ENCODE measurements at regions not wholly inside any gene's neighbourhood (a gene's known extent, or its start where the extent isn't known, plus 50 kb on each side); places are given as distances from the start of the nearest gene placed in this dataset.
"Not testable (repeated sequence)": the region's sequence is repeated elsewhere in the genome, so short reads cannot be mapped to it uniquely, and the experiment has no call there.

DNA sequence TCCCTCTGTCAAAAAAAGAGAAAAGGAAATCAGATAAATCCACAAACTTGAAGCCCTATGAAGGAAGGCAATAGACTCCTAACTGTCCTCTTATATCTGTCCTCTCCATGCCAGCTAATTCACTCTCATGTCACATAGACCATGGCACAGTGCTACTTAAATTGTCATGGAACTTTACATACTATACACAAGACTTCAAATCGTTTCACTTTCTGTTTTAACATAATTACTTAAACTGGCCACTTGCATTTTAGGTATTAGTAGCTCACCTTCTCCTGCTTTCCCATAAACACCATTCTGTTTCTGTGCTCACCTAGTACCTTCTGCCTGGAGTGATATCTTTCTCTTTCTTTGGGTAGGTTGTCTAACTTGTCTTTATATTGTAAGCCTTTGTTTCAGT, 816.7 kb upstream of the KIF2B start:
- no peak for DNase-seq (ENCODE audit: low read depth)
- no peak overlapping the region for H3K4me3 ChIP-seq (ENCODE audit: low read depth, low read length)

DNA sequence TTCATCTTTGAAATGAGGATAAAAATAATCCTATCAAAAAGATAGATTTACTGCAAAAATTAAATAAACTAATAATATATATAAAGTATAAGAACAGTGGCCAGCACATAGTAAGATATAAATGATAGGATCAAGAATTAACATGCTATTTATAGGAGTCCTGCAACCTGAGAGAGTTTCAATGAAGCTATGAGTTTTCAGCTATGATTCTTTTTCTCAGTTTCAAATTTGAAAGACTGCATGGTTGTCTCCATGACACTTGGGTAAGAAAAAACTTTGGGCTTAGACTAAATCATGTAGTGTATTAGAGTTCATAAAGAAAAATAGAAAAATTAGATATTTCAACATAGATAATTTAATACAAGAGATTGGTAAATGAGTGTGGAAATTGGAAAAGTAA, 817.8 kb upstream of the KIF2B start:
- no peak for DNase-seq (ENCODE audit: low read depth)
- H3K4me3 ChIP-seq (ENCODE audit: low read depth, low read length): no peak overlapping the region

- DNase-seq (ENCODE audit: low read depth): no peak
- no peak overlapping the region for H3K4me3 ChIP-seq (ENCODE audit: low read depth, low read length)
These were observed 826.8 kb upstream of the KIF2B start for GRCh38 chr17:52995881-52996280.

DNA sequence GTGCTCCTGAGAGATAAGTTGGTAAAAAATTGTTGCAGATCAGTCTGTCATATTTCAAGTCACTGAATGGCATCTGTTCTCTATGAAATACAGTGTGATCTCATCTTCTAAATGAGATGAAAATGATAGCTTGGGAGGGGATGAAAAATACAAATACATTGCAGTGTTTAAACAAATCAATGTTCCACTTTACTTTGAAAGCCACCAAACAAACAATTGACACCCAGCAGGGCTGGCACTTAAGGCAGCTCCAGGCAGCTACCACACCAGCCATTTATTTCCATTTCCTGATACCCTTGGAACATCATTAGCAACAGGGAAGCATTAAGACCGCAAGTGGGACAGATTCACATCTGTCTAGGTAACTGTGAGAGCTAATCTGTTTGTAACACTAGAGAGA, 827.6 kb upstream of the KIF2B start:
- H3K4me3 ChIP-seq (ENCODE audit: low read depth, low read length): no peak overlapping the region
- DNase-seq (ENCODE audit: low read depth): no peak

DNA sequence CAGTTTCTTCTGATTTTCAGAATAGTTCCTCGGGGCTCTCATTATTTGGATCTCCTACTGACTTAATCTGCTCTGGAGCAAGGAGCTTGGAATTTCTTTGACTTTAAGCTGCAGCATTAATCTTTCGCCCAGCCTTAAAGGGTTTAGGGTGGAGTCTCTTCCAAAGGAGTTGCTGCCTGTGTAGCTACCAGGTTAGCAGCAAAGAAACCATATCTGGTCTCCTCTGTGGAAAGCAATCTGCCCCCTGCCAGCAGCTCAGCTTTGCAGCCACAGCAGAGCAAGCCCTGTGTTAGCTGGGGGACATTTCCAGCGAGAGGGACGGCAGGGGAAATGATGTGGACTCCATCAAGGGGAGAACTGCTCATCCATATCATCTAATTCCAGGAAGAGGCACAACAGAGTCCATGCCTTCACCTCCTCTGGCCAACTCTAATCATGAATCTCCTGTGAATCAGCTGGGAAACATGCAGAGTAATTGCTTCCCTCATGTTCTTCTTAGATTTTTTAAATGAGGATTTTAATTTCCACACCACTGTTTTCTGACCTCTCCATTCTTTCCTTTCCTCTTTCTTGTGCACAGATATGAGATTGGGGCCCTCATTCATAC, 827.6 kb upstream of the CA10 start:
- DNase-seq (ENCODE audit: low read depth): no peak
- no peak overlapping the region for H3K4me3 ChIP-seq (ENCODE audit: low read depth, low read length)

GRCh38 chr17:52982331-52982730, 823.8 kb upstream of the CA10 start:
- no peak for DNase-seq (ENCODE audit: low read depth)
- no peak overlapping the region for H3K4me3 ChIP-seq (ENCODE audit: low read depth, low read length)

- DNase-seq (ENCODE audit: low read depth): no peak
- H3K4me3 ChIP-seq (ENCODE audit: low read depth, low read length): no peak overlapping the region
These were observed 821.4 kb upstream of the CA10 start for GRCh38 chr17:52979921-52980320.

GRCh38 chr17:52965856-52966255, 807.3 kb upstream of the CA10 start:
- no peak overlapping the region for H3K4me3 ChIP-seq (ENCODE audit: low read depth, low read length)
- DNase-seq (ENCODE audit: low read depth): no peak

GRCh38 chr17:52961751-52962150, 803.2 kb upstream of the CA10 start:
- DNase-seq (ENCODE audit: low read depth); H3K4me3 ChIP-seq (ENCODE audit: low read depth, low read length): not testable (repeated sequence)

DNA sequence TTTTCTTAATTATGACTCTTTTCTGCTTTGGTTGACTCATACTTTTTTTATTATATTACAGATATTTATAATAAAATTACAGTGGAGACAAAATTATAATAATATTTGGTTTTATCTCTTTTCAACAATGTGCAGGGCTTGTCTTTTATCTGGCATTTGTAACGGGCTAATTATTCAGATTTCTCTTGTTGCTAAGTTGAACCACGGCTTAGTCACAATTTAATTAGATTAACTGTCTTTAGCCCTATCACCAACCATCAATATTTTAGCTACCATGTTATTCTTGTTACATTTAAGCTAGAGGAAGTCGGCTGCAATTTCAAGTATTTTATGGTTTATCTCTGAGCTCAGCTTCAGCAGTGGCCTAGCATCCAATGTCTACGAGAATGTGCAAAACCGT, 798.9 kb upstream of the CA10 start:
- H3K4me3 ChIP-seq (ENCODE audit: low read depth, low read length): no peak overlapping the region
- no peak for DNase-seq (ENCODE audit: low read depth)

DNA sequence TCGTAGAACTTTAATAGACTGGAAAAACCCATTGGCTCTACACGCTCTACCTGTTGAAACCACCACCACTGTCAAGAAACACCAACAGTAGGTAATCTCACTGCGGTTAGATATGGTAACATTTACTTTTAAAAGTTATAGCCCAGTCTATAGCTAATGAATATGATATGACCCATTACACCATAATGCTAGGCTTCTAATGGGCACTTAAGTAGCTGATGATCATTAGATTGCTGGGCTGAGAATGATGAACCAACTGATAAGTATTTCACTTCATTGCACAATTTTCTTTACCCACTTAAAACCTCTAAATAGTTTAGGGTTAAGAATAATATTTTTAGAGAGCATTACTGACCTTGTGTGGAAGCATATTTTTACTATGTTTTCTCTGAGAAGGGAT, 788.9 kb upstream of the CA10 start:
- no peak for DNase-seq (ENCODE audit: low read depth)

GRCh38 chr17:52938623-52939230, 780.2 kb upstream of the CA10 start:
- no peak overlapping the region for H3K4me3 ChIP-seq (ENCODE audit: low read depth, low read length)
- DNase-seq (ENCODE audit: low read depth): no peak

More for the DNA sequence above, 788.9 kb upstream of the CA10 start:
- H3K4me3 ChIP-seq (ENCODE audit: low read depth, low read length): no peak overlapping the region

DNA sequence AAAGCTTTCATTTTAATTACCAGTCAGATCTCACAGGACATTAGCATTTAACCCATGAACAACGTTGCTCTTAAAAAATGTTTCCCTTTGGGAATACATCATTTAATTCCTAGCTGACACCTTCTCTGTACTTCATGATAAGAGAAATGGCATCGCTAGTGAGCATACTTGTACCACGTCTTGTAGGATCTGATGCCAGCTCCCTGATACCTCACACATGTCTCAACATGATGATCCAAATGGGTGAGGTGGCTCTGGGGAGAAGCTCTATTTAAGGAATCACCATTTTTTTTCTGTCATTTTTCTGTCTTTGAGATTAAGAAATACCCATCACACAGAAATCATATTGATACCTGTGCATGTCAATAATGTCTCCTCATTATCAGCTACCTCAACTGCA, 772.1 kb upstream of the CA10 start:
- DNase-seq (ENCODE audit: low read depth): no peak

DNA sequence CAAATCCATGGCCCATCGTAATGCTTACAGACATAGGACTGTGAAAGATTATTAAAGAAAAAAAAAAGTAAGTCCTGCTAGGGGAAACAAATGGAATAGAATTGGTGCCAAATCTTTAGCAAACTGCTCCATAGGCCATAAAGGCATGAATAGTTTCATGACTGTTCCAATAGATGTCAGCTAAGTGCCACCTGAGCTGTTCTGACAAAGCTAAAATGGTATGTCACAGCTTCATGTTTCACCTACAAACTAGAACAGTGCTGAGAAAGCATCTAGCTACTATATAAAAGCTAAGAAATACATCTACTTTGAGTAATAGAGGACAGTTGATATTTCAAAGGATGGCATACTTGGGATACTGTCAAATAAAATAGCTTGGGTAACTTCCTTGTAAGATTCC, 771.6 kb upstream of the CA10 start:
- DNase-seq (ENCODE audit: low read depth): no peak
- no peak overlapping the region for H3K4me3 ChIP-seq (ENCODE audit: low read depth, low read length)

More for the DNA sequence above, 772.1 kb upstream of the CA10 start:
- no peak overlapping the region for H3K4me3 ChIP-seq (ENCODE audit: low read depth, low read length)

DNA sequence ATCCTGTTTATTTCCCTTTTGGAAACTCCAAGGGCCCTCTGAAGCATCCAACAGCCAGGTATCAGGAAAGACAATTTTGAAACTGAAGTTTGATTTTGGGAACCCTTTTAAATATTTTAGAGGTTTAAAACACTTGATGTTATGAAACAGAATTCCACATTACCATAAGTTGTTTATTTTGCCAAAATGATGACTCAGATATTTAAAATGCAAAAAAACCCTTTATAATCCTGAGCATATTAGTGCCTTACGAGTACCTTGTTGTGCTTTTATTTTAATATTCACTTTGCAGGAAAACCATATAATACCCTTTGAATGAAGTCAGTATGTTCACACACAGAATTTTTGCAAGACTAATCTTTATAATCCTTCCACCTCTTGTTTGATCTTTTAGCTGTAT, 765.1 kb upstream of the CA10 start:
- no peak for DNase-seq (ENCODE audit: low read depth)
- H3K4me3 ChIP-seq (ENCODE audit: low read depth, low read length): no peak overlapping the region

GRCh38 chr17:52899235-52899634, 740.7 kb upstream of the CA10 start:
- DNase-seq (ENCODE audit: low read depth): no peak
- no peak overlapping the region for H3K4me3 ChIP-seq (ENCODE audit: low read depth, low read length)

- H3K4me3 ChIP-seq (ENCODE audit: low read depth, low read length): no peak overlapping the region
- no peak for DNase-seq (ENCODE audit: low read depth)
These were observed 736.8 kb upstream of the CA10 start for GRCh38 chr17:52895272-52895671.

GRCh38 chr17:52892334-52892733, 733.8 kb upstream of the CA10 start:
- no peak for DNase-seq (ENCODE audit: low read depth)
- no peak overlapping the region for H3K4me3 ChIP-seq (ENCODE audit: low read depth, low read length)

GRCh38 chr17:52885882-52886281, 727.4 kb upstream of the CA10 start:
- DNase-seq (ENCODE audit: low read depth): no peak
- H3K4me3 ChIP-seq (ENCODE audit: low read depth, low read length): no peak overlapping the region

- DNase-seq (ENCODE audit: low read depth); H3K4me3 ChIP-seq (ENCODE audit: low read depth, low read length): not testable (repeated sequence)
These were observed 725.5 kb upstream of the CA10 start for GRCh38 chr17:52883907-52884491.

GRCh38 chr17:52846767-52847166, 688.3 kb upstream of the CA10 start:
- not testable (repeated sequence) for DNase-seq (ENCODE audit: low read depth); H3K4me3 ChIP-seq (ENCODE audit: low read depth, low read length)

All from skeletal muscle cell (primary cell).